Transverse colon (tissue), 4 donors: ENCODE measurements at regions not wholly inside any gene's neighbourhood (a gene's known extent, or its start where the extent isn't known, plus 50 kb on each side); places are given as distances from the start of the nearest gene placed in this dataset.
A peak's percentile ranks its signal among the peaks of the same experiment; 100 is the strongest.

Experiments used
- DNase-seq: peaks from one replicate; pipeline ENCODE4 v3.0.0-alpha.2; 2019
- H3K27ac ChIP-seq, 4 donors: fragments of 200-600 bp; sonication (generic); 2 replicates each; pipeline ENCODE4 v1.5.1; 2016 to 2018; ENCODE audit warnings: inconsistent platforms in 4 of 4
- H3K27me3 ChIP-seq: fragments of 200-600 bp; sonication (generic); 2 replicates; pipeline ENCODE4 v1.5.1; 2017; ENCODE audit warnings: inconsistent platforms
- H3K36me3 ChIP-seq, 4 donors: fragments of 200-600 bp; sonication (generic); 2 replicates each; pipeline ENCODE4 v1.5.1; 2017 to 2019; ENCODE audit warnings: inconsistent platforms in 4 of 4
- H3K4me1 ChIP-seq, 4 donors: fragments of 200-600 bp; sonication (generic); 2 replicates each; pipeline ENCODE4 v1.5.1; 2017 to 2020; ENCODE audit warnings: inconsistent platforms in 4 of 4
- H3K4me3 ChIP-seq, 4 donors: fragments of 200-600 bp; sonication (generic); 1 replicate in 1 of 4; 2 replicates in 3 of 4; pipeline versions ENCODE4 v1.5.1 to v1.6.1; 2017 to 2019; ENCODE audit warnings: inconsistent platforms in 4 of 4
- H3K9me3 ChIP-seq, 2 donors: fragments of 200-600 bp; sonication (generic); 2 replicates each; pipeline ENCODE4 v1.5.1; 2017 to 2019; ENCODE audit warnings: inconsistent platforms in 2 of 2
- CTCF ChIP-seq, 5 experiments: fragments of 200-600 bp in 3 of 5; fragments of 450-650 bp in 2 of 5; sonication (generic) in 3 of 5; IDR thresholded peaks; 1 replicate in 2 of 5; 2 replicates in 3 of 5; pipeline ENCODE4 v1.5.1; 2016 to 2017; ENCODE audit warnings: antibody characterized with exemption in 5 of 5, inconsistent platforms in 3 of 5, mild to moderate bottlenecking in 2 of 5, moderate library complexity in 1 of 5
- EP300 ChIP-seq: sonication (generic); formaldehyde crosslinking; IDR thresholded peaks from one replicate; pipeline ENCODE4 v1.6.1; 2017; ENCODE audit warnings: antibody characterized with exemption, low read depth
- POLR2A ChIP-seq: fragments of 450-650 bp; IDR thresholded peaks from one replicate; pipeline ENCODE4 v1.6.1; 2016; ENCODE audit warnings: antibody characterized with exemption, mild to moderate bottlenecking, moderate library complexity
- POLR2AphosphoS5 ChIP-seq, 3 donors: sonication (generic); formaldehyde crosslinking; IDR thresholded peaks; one replicate each; pipeline ENCODE4 v1.6.1; 2016; ENCODE audit warnings: antibody characterized with exemption in 3 of 3
- WGBS, 2 donors: methylation state at CpG; one replicate each; pipeline ENCODE4 v1.1.5; 2018; ENCODE audit warnings: low coverage in 1 of 2; 5-methylcytosine and 5-hydroxymethylcytosine counted together
- in situ Hi-C, 4 donors: fragments of 200-750 bp; cut with MboI; loops; one replicate each; pipeline versions ENCODE4 v1.15.0 to v1.15.1; 2017; ENCODE audit warnings: low sequenced_read_pairs in 3 of 4, low pct_ligation_motif_present in 1 of 4, low pct_unique_long_range_greater_than_20kb in 1 of 4
- intact Hi-C: fragments of 100-400 bp; cut with DNase I; formaldehyde crosslinking; loops from one replicate; pipeline ENCODE4 v1.15.1; 2023; ENCODE audit warnings: low total_unique reads

GRCh38 chr17:49908782-49909714 is 59.9 kb upstream of the DLX4 start:
- no peak for DNase-seq
- 57 to 60% methylated on average over 1 to 22 of the region's 23 CpGs for WGBS, 2 donors
- intact Hi-C loops (no loop called here), in situ Hi-C loops (no loop called here)
- TF ChIP-seq EP300, result no peak
- no peak for TF ChIP-seq POLR2A
- no peak for TF ChIP-seq POLR2AphosphoS5 (IDR thresholded peaks at IDR 0.05)
- TF ChIP-seq CTCF (IDR thresholded peaks at IDR 0.05), result no peak
- Histone ChIP-seq H3K36me3 (no peaks in the 10 kb centered on the region), H3K27ac (no peak overlapping the region), H3K4me1 (peaks cover 0 to 5% (median 2%) of the 10 kb centered on the region in 4 donors), H3K4me3 (no peak overlapping the region), H3K27me3 (peaks cover 94% of the 10 kb centered on the region), H3K9me3 (no peaks in the 10 kb centered on the region)

GRCh38 chr17:49910094-49910857 is 58.7 kb upstream of the DLX4 start:
- H3K4me3 ChIP-seq, result peak overlapping the region in 1 of 4 donors; percentile 16
- peaks cover 0 to 5% (median 2%) of the 10 kb centered on the region in 4 donors for H3K4me1 ChIP-seq
- in situ Hi-C loops, result no loop called here
- no peak for DNase-seq
- H3K9me3 ChIP-seq, result no peaks in the 10 kb centered on the region
- no peaks in the 10 kb centered on the region for H3K36me3 ChIP-seq
- intact Hi-C loops, result no loop called here
- 0 to 11% methylated on average over 2 to 40 of the region's 69 CpGs for WGBS, 2 donors
- TF ChIP-seq CTCF (IDR thresholded peaks at IDR 0.05) (no peak), POLR2A (no peak), POLR2AphosphoS5 (IDR thresholded peaks at IDR 0.05) (no peak), EP300 (no peak)
- H3K27ac ChIP-seq, result no peak overlapping the region
- peaks cover 94% of the 10 kb centered on the region for H3K27me3 ChIP-seq

GRCh38 chr17:49910858-49911204 is 58.2 kb upstream of the DLX4 start:
- in situ Hi-C loops (no loop called here), intact Hi-C loops (no loop called here)
- H3K9me3 ChIP-seq, result no peaks in the 10 kb centered on the region
- DNase-seq, result no peak
- no peaks in the 10 kb centered on the region for H3K36me3 ChIP-seq
- WGBS, 2 donors, result 55 to 67% methylated on average over 4 to 7 of the region's 7 CpGs
- peaks cover 0 to 5% (median 2%) of the 10 kb centered on the region in 4 donors for H3K4me1 ChIP-seq
- H3K27ac ChIP-seq, result no peak overlapping the region
- TF ChIP-seq EP300 (no peak), POLR2A (no peak), POLR2AphosphoS5 (IDR thresholded peaks at IDR 0.05) (no peak), CTCF (IDR thresholded peaks at IDR 0.05) (no peak)
- H3K27me3 ChIP-seq, result peaks cover 94% of the 10 kb centered on the region
- no peak overlapping the region for H3K4me3 ChIP-seq

- no peak overlapping the region for H3K4me3 ChIP-seq
- peaks cover 0 to 5% (median 2%) of the 10 kb centered on the region in 4 donors for H3K4me1 ChIP-seq
- no peak for DNase-seq
- 80 to 92% methylated on average over 1 to 3 of the region's 3 CpGs for WGBS, 2 donors
- H3K9me3 ChIP-seq, result no peaks in the 10 kb centered on the region
- no peaks in the 10 kb centered on the region for H3K36me3 ChIP-seq
- TF ChIP-seq CTCF (IDR thresholded peaks at IDR 0.05), result no peak
- TF ChIP-seq EP300, result no peak
- TF ChIP-seq POLR2A, result no peak
- TF ChIP-seq POLR2AphosphoS5 (IDR thresholded peaks at IDR 0.05), result no peak
- intact Hi-C loops (no loop called here), in situ Hi-C loops (no loop called here)
- peaks cover 97% of the 10 kb centered on the region for H3K27me3 ChIP-seq
- H3K27ac ChIP-seq, result no peak overlapping the region
Observed at GRCh38 chr17:49911719-49912118, 57.3 kb upstream of the DLX4 start.
